Stimulated activated CD4-positive, alpha-beta T cell treated with anti-CD3 and anti-CD28 coated beads, TNF-alpha, amount 100 ng/mL, for 1 hour (primary cell): ENCODE measurements at regions not wholly inside any gene's neighbourhood (a gene's known extent, or its start where the extent isn't known, plus 50 kb on each side); places are given as distances from the start of the nearest gene placed in this dataset.

Source experiments
- DNase-seq, 3 donors: peaks; one replicate each; pipeline ENCODE4 v3.0.0-alpha.2; 2020; ENCODE audit warnings: low read depth in 3 of 3, low spot score in 1 of 3

DNA sequence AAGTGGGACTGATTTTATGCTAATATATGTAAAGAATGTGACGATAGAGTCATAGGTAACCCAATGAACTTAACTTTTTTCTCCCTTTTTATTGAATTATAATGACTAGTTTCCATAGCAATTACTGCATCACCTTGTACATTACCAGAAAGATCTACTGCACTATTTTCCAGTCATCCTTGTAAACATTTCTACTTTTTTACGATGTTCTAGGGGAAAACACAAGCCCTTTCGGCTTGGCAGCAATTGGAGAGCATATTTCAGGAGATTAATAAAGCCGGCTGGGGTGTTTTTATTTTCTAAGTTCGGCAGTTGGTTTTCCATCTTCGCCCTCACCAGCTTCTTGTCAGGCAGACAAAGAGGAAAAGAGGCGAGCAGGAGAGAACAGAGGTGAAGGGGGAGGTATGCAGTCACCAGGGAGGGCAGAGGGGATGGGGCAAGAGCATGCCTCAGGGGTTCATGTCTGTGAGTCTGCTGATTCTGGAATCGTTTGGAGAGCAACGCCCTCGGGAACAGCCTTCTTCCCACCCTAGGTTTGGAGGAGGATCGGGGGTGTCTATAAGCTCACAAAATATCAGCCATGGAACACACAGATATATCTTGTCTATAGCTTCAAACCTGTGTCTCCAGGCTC is 476.4 kb downstream of the MIAT start:
- DNase-seq, result no peak

DNA sequence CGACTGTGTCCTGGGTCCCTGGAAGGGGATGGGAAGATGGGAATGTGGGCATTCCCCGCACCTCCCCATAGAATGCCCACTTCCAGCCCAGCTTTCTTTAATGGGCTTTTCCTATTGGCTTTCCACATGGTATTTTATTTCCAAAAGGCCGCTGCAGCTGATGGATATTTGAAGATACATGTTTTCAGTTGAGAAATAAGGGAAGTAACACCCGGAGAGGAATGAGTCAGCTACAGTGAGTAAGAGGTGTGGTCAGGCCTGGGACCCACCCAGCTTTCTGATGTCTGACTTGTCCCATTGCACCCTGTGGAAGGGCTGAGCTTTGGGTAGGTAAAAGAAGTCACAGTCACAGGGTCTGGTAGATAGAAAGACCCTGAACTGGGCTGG is 476.9 kb downstream of the MIAT start:
- DNase-seq, result no peak

DNA sequence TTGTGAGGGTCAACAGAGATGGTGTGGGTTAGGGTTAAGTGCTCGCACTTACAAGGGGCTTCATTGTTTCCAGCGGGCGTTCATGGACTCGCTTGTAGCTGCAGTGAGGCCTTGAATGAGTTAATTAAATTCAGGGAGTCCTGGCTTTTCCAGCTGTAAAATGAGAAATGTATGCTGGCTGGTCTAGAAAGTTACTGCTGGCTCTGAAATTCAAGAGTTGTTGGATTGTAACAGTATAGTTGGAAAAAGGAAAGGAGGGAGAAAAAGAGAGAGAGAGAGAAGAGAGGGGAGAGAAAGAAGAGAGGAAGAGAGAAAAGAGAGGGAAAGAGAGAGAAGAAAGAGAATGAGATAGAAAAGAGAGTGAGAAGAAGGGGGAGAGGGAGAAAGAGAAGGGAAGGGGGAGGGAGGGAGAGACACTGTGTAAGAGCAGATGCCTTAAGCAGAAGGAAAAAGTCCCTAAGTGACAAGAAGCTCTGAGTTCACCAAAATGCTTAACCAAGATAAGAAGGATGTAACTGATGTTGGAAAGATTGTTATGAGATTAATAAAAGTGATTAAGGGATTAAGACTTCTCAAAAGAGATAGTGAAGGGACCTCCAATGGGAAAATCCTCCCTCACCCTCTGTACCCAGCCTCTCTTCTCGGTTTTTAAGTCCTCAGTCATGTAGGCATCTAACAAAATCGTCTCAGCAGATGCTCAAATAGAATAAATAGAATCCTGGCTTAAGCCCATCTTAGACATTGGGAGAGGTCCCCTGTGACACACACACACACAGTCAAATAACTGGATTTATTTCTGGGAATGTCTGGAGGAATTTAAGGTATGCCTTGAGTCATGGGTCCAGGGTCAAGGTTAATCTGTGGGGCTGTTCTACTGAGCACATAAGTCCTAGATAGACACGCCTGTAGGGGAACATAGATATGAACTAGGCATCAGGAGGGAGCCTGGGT is 477.9 kb downstream of the MIAT start:
- DNase-seq, result no peak

DNA sequence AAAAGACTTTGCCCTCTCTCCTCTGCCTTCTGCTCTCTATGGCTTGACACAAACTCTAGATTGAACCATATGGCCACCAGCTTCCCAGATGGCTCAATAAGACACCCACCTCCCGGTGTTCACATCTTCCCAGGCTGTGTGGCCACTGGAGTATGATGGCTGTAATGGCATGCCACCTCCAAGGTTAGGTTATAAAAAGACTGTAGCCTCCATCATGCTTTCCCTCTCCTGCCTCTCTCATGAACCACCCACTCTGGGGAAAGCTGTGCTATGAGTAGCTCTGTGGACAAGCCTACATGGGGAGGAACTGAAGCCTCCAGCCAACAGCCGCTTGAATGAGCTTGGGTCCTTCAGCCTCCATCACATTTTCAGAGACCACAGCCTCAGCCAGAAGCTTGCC is 479.2 kb downstream of the MIAT start:
- no peak for DNase-seq

GRCh38 chr22:27137871-27138337 is 480.5 kb downstream of the MIAT start:
- no peak for DNase-seq

- no peak for DNase-seq
Observed at GRCh38 chr22:27138471-27138870, 481.1 kb downstream of the MIAT start.

DNA sequence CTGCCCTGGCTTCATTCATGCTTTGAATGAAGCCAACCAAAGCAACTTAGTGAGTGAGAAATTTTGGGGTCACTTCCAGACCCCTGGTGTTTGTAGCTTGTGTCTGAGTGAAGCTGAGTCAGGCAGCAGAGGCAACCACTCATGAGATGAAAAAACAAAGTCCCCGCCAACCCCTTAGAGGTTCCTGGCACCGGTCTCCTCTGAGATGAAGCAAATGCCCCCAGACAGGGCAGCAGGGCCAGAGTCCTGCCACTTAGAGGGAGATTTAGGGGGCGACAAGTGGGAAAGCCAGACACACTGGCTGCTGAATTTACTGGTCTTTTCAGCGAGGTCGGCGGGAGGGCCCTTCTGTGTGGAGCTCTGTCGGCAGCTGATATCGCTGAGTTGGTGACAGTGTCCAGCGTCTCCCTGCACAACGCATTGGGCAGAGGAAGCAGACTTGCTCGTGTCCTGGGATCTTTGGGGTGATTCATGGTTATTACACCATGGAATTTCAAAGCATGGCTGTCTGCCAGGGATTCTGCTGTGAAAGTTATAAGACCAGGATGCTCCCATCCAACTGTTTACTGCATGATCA is 482.6 kb downstream of the MIAT start:
- DNase-seq, result no peak

- no peak for DNase-seq
Observed at GRCh38 chr22:27142286-27142685, 484.9 kb downstream of the MIAT start.

DNA sequence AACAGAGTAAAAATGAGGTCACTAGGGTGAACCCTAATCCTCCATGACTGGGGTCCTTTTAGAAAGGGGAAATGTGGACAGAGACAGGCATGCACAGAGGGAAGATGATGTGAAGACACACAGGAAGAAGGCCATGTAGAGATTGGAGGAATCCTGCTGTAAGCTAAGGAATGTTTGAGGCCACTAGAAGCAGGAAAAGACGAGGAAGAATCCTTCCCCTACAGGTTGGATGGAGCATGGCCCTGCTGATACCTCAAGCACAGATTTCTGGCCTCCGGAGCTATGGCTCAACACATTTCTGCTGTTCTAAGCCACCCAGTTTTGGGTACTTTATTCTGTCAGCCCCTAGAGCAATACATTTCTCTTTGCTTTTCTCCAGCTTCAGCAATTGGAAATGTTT is 486.9 kb downstream of the MIAT start:
- DNase-seq, result no peak

DNA sequence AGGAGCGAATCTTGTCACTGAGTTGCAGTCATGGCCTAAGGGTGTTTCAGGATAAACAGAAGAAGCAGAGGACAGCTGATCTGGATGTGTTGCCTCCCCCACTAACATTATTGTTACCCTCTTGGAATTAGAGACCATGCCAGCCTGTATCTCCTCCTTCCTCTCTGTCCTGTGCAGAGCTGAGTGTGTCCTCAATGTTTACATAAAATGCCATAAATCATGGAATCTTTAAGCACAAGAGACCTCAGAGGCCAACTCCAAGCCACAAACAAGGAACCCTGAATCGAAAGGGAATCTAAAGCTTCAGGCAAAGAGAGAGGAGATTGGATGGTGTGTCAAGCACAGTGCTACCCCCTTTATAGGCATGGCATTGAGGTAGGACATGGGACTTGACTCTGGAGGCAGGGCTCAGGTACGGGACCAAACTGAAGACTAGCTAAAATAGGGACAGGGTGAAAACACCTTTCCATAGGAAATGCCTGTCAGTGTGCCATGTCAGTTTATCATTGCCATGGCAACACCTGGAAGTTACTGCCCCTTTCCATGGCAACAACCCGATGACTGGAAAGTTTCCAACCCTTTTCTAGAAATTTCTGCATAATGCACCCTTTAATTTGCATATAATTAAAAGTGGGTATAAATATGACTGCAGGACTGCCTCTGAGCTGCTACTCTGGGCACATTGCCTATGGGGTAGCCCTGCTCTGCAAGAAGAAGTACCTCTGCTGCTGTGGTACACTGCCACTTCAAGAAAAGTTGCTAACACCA is 489.7 kb downstream of the MIAT start:
- DNase-seq, result no peak

- no peak for DNase-seq
Observed at GRCh38 chr22:27148055-27148454, 490.7 kb downstream of the MIAT start.

DNA sequence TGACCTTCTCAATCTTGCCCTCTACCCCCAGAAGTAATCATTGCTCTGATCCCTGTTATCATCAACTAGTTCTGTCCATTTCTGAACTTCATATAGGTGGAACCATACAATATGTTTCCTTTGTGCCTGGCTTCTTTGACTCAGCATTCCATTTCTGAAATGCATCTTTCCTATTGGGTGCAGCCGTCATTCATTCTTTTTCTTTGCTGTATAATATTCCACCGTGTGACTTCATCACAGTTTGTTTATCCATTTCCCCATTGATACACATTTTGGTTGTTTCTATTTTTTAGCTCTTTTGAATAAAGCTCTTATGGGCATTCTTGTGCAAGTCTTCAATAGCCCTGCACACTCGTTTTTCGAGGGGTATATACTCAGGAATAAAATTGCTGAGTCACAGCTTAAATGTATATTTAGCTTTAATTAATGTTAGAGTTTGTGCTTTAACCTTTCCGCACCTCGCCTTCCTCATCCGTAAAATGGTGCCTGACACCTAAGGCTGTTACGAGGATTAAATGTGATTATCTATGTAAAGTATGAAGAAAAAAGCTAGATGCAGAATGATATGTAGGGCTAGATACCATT is 491.6 kb downstream of the MIAT start:
- DNase-seq, result no peak

- DNase-seq, result no peak
Observed at GRCh38 chr22:27149921-27150543, 492.6 kb downstream of the MIAT start.

DNA sequence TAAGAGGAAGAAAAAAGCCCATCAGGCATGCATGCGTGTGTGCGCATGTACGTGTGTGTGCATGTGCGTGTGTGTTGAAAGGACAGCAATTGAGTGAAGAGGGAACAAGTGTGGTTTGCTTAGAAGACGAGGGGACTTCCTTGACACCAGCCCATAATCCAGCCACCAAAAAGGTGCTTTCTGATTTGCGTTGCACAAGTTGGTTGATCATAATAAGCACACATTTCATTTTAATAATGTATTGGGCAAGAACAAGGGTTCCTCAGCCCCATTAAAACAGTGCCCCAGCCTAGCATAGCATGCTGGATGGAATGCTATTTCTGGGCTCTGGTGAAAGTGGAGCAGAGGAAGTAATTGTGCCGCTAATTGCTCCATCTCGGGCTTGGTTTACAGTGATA is 493.2 kb downstream of the MIAT start:
- DNase-seq, result no peak

DNA sequence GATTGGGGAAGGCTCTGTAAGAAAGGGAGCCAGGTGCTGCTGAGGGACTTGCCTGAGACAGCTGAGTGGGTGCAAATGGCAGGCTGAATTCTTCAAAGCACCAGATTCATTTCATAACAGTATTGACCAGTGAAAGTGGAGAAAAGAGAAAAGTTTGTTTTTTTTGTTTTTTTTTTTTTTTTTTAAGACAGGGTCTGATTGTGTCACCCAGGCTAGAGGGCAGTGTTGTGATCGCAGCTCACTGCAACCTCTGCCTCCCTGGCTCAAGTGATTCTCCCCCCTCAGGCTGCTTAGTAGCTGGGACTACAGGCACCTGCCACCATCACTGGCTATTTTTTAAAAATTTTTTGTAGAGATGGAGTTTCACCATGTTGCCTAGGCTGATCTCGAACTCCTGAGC is 494.0 kb downstream of the MIAT start:
- DNase-seq, result no peak

DNA sequence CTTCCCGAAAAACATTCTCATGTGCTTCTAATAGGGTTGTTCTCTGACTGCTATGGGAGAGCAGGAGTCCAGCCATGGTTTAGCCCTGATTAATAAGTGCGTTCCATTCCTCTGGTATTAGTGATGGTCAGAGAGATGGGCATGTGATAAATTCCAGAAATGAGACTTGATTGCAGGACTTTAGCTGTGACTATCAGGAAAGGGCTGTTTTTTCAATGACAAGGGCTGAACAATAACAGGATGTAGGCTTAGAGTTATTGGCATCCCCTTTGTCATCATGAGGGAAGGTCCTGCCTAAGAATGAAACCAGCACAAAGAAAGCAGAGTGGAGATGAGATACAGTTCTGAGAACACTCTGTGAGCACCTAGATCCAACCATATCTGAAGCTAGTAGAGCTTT is 494.6 kb downstream of the MIAT start:
- DNase-seq, result no peak

GRCh38 chr22:27152883-27153282 is 495.5 kb downstream of the MIAT start:
- DNase-seq, result no peak

DNA sequence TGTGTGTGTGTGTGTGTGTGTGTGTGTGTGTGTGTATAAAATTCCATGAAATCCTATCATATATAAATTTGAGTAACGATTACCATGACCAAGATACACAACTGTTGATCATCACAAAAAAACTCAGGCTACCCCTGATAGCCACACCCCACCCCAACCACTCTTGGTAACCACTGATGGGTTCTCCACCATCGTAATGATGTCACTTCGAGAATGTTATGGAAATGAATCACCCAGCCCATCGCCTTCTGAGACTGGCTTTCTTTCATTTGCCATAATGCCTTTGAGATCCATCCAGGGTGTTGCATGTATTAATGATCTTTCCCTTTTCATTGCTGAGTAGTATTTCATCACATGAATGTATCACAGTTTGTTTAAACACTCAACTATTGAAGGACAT is 496.0 kb downstream of the MIAT start:
- no peak for DNase-seq

- no peak for DNase-seq
Observed at GRCh38 chr22:27154717-27155116, 497.3 kb downstream of the MIAT start.

DNA sequence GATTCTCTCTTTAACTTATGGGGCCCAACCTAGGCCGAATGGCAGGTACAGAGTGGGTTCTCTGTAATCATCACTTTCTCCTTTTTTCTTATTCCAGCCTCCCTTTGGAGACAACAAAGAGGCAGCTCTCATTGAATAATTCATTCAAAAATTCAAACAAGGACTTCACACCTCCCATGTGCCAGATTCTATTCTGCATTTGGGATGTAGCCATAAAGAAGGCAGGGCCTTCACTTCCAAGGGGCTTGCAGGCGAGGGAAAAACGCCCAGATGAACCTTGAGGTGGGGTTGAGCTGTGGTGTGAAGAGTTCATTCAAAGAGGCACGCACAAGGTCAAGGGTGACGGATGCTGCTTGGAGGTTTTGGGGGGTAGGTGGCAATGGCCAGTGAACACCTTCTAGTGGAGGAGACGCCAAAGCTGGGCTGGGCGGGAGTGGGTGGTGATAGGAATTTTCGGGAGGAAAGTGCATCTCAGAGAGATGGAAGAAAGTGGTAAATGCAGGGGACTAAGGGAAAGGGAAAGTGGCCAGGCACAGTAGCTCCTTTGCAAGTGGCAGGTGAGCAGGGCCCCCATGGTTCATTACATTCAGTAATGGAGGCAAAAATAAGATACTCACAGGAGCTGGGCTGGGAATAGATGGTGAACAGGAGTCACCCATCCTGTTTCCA is 499.6 kb downstream of the MIAT start:
- DNase-seq, result no peak
